ENCODE measurements at regions not wholly inside any gene's neighbourhood (a gene's known extent, or its start where the extent isn't known, plus 50 kb on each side); places are given as distances from the start of the nearest gene placed in this dataset.

DNA sequence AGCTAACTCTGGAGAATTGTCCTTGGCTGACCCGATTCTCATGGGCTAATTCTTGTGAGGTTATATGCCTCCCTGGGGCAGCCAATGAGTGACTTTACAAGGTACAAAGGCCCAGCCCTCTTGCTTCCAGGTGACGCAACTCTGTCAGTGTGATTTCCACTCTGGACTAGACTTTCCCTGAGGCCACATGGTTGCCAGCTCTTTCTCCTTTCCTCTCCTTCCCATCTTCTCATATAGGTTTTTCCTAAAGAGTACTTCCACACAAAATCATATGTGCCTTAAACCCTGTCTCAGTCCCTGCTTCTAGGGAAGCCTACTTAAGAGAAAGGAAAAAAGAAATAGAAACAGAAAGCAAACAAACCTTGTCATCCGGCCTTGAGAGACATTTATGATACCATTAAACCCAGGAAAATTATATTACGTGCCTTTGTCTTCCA, 226.2 kb upstream of the ZSWIM2 start:
- Histone ChIP-seq H3K4me1 (peaks cover 0 to 5% (median 0%) of the 10 kb centered on the region in 9 donors), H3K27ac (peak overlapping the region in 5 of 10 donors; percentile 32 to 62 (median 41)), H3K4me3 (peak overlapping the region in 2 of 10 donors; percentile 6 to 15), H3K36me3 (no peaks in the 10 kb centered on the region), H3K9me3 (peaks cover 0 to 9% (median 0%) of the 10 kb centered on the region in 11 donors), H3K27me3 (no peaks in the 10 kb centered on the region)
- TF ChIP-seq, protein P1, sequence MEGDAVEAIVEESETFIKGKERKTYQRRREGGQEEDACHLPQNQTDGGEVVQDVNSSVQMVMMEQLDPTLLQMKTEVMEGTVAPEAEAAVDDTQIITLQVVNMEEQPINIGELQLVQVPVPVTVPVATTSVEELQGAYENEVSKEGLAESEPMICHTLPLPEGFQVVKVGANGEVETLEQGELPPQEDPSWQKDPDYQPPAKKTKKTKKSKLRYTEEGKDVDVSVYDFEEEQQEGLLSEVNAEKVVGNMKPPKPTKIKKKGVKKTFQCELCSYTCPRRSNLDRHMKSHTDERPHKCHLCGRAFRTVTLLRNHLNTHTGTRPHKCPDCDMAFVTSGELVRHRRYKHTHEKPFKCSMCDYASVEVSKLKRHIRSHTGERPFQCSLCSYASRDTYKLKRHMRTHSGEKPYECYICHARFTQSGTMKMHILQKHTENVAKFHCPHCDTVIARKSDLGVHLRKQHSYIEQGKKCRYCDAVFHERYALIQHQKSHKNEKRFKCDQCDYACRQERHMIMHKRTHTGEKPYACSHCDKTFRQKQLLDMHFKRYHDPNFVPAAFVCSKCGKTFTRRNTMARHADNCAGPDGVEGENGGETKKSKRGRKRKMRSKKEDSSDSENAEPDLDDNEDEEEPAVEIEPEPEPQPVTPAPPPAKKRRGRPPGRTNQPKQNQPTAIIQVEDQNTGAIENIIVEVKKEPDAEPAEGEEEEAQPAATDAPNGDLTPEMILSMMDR (IDR thresholded peaks at IDR 0.05) = no peak
- WGBS, 2 donors = 61 to 70% methylated on average over 4 of the region's 4 CpGs
- DNase-seq (peak in 1 of 2 donors; percentile 15), ATAC-seq (peak in 6 of 8 donors; percentile 22 to 83 (median 72))
- intact Hi-C loops (cut with DNase I) = no loop called here

GRCh38 chr2:187058198-187058597, 209.2 kb upstream of the ZSWIM2 start:
- Histone ChIP-seq H3K4me3 (no peak overlapping the region), H3K36me3 (no peaks in the 10 kb centered on the region), H3K9me3 (peaks cover 0 to 4% (median 0%) of the 10 kb centered on the region in 11 donors), H3K4me1 (no peaks in the 10 kb centered on the region), H3K27me3 (no peaks in the 10 kb centered on the region), H3K27ac (no peak overlapping the region)
- ATAC-seq (no peak), DNase-seq (no peak)
- intact Hi-C loops (cut with DNase I) = no loop called here
- TF ChIP-seq, protein P1 (IDR thresholded peaks at IDR 0.05) = no peak

DNA sequence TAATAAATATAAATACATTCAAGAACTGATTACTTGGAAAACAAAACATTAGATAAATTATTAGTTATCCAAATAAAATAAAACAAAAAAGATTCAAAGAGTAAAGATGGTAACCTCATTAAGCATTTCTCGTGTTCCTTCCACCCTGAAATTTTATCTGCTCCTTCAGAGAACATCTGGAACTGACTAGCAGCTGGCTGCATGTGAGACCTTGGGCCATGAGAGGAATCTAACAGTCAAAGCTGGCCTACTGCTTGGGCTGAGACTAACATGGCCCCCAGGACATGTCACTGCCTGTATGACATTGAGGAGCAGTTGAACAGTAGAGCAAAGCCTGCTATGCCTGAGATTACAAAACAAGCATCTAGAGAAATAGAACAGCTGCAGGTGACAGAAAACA, 208.5 kb upstream of the ZSWIM2 start:
- intact Hi-C loops (cut with DNase I) = no loop called here
- ATAC-seq = no peak

DNA sequence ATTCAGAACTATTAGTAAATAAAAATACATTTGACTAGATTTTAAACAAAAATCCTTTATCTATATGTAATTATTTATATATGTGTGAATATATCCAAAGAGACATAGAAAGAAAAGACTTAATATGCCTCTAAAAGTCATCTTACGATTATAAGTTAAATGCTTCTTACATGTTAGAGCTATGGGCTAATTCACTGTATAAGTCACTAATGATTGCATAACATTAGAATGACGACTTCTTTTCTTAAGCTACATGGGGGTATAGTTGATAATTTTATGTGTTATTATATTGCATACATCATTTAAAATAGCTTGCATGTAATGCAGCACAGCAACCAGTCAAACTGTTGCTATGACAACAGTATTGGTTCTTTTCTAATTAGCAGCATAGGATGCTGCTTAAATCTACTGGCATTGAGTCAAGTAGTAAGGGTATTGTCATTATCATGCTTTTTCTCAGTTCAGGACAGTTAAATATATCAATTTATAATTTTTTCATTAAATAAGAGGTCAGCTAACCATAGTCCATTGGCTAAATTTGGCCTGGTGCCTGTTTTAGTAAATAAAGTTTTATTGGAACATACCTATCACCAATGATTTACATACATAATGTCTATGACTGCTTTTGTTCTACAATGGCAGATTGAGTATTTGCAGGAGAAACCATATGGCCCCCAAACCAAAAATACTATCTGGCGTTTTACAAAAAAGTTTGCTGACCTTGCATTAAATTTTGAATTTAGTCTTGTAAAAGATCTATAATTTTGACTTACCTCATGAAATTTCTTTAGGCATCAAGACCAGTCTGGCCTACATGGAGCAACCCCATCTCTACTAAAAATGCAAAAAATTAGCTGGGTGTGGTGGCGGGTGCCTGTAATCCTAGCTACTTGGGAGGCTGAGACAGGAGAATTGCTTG, 207.7 kb upstream of the ZSWIM2 start:
- ATAC-seq = no peak
- Histone ChIP-seq H3K4me3 (no peak overlapping the region), H3K27ac (no peak overlapping the region), H3K27me3 (no peaks in the 10 kb centered on the region), H3K9me3 (peaks cover 0 to 9% (median 0%) of the 10 kb centered on the region in 11 donors), H3K36me3 (no peaks in the 10 kb centered on the region), H3K4me1 (no peaks in the 10 kb centered on the region)
- intact Hi-C loops (cut with DNase I) = no loop called here
- TF ChIP-seq, protein P1 (IDR thresholded peaks at IDR 0.05) = no peak
- no peak for DNase-seq
- WGBS, 2 donors = 93 to 94% methylated on average over 4 of the region's 4 CpGs

More for the DNA sequence above, 208.5 kb upstream of the ZSWIM2 start:
- H3K9me3 ChIP-seq = peaks cover 0 to 9% (median 0%) of the 10 kb centered on the region in 11 donors
- TF ChIP-seq, protein P1 (IDR thresholded peaks at IDR 0.05) = no peak
- no peaks in the 10 kb centered on the region for H3K36me3 ChIP-seq
- no peak overlapping the region for H3K4me3 ChIP-seq
- no peak overlapping the region for H3K27ac ChIP-seq
- H3K27me3 ChIP-seq = no peaks in the 10 kb centered on the region
- WGBS, 2 donors = 77 to 91% methylated on average over 1 of the region's 1 CpG
- H3K4me1 ChIP-seq = no peaks in the 10 kb centered on the region
- no peak for DNase-seq
